Osteoblast (primary cell): ENCODE measurements at regions not wholly inside any gene's neighbourhood (a gene's known extent, or its start where the extent isn't known, plus 50 kb on each side); places are given as distances from the start of the nearest gene placed in this dataset.

Experiments
- DNase-seq: peaks from one replicate; pipeline ENCODE4 v3.0.0; 2011; ENCODE audit warnings: low spot score, mixed read lengths; ENCODE audit not compliant: insufficient read length; ENCODE audit errors: missing footprints
- H2AFZ ChIP-seq: 2 replicates; pipeline ENCODE4 v1.6.0; 2011; ENCODE audit warnings: mild to moderate bottlenecking, low read length
- H3K27ac ChIP-seq: 2 replicates; pipeline ENCODE4 v1.5.1; 2011; ENCODE audit warnings: mild to moderate bottlenecking, low read depth, low read length, moderate library complexity
- H3K27me3 ChIP-seq: 2 replicates; pipeline ENCODE4 v1.6.0; 2012; ENCODE audit warnings: mild to moderate bottlenecking, control low read depth, inconsistent platforms, low read length, moderate library complexity; ENCODE audit not compliant: insufficient read depth
- H3K36me3 ChIP-seq: 2 replicates; pipeline ENCODE4 v1.5.1; 2011; ENCODE audit warnings: mild to moderate bottlenecking, low read length, control low read depth, moderate library complexity; ENCODE audit not compliant: insufficient read depth
- H3K4me1 ChIP-seq: 2 replicates; pipeline ENCODE4 v1.5.1; 2011; ENCODE audit warnings: mild to moderate bottlenecking, low read length, control low read depth, moderate library complexity; ENCODE audit not compliant: insufficient read depth
- H3K4me2 ChIP-seq: 2 replicates; pipeline ENCODE4 v1.6.0; 2011; ENCODE audit warnings: mild to moderate bottlenecking, low read length; ENCODE audit not compliant: insufficient read depth
- H3K4me3 ChIP-seq: fragments of 200-600 bp; sonication (generic); 3 replicates; pipeline ENCODE4 v1.5.1; 2012; ENCODE audit warnings: mild to moderate bottlenecking, low read length, inconsistent platforms; ENCODE audit not compliant: insufficient read depth
- H3K79me2 ChIP-seq: 2 replicates; pipeline ENCODE4 v1.6.0; 2012; ENCODE audit warnings: mild to moderate bottlenecking, low read length, control low read depth, inconsistent platforms; ENCODE audit not compliant: insufficient read depth
- H3K9me3 ChIP-seq: 2 replicates; pipeline ENCODE4 v1.5.1; 2011; ENCODE audit warnings: low read depth, low read length, control low read depth
- H4K20me1 ChIP-seq: 2 replicates; pipeline ENCODE4 v1.6.0; 2012; ENCODE audit warnings: mild to moderate bottlenecking, low read length, control low read depth; ENCODE audit not compliant: insufficient read depth
- TF ChIP-seq, protein P1 (sequence below): IDR thresholded peaks from 2 replicates; pipeline ENCODE4 v1.5.1; 2011; ENCODE audit warnings: mild to moderate bottlenecking, low read depth, low read length, moderate library complexity; ENCODE audit errors: extremely low read depth

DNA sequence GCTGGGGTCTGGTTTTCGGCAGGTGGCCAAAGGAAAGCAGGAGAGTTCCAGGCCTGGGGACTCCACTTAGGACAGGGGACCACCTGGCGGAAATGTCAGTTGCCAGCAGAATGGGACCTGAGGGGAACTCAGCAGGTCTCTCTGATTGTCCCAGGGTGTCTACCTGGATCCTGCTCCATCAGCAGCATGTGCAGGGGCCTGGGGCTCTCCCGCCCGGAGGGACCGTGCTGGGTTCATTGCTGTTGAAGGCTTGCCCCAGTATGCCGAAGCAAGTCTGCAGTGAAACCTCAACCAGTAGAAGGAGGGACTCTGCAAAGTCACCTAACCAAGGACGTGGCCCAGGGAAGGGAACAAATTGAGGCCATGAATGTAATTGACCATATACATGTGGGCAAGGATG, 506.5 kb upstream of the MKI67 start:
- H3K27ac ChIP-seq, result no peak overlapping the region
- TF ChIP-seq, protein P1, sequence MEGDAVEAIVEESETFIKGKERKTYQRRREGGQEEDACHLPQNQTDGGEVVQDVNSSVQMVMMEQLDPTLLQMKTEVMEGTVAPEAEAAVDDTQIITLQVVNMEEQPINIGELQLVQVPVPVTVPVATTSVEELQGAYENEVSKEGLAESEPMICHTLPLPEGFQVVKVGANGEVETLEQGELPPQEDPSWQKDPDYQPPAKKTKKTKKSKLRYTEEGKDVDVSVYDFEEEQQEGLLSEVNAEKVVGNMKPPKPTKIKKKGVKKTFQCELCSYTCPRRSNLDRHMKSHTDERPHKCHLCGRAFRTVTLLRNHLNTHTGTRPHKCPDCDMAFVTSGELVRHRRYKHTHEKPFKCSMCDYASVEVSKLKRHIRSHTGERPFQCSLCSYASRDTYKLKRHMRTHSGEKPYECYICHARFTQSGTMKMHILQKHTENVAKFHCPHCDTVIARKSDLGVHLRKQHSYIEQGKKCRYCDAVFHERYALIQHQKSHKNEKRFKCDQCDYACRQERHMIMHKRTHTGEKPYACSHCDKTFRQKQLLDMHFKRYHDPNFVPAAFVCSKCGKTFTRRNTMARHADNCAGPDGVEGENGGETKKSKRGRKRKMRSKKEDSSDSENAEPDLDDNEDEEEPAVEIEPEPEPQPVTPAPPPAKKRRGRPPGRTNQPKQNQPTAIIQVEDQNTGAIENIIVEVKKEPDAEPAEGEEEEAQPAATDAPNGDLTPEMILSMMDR, result no peak
- no peak for DNase-seq
- no peaks in the 10 kb centered on the region for H3K4me1 ChIP-seq
- no peaks in the 10 kb centered on the region for H3K79me2 ChIP-seq
- no peaks in the 10 kb centered on the region for H3K27me3 ChIP-seq
- H3K4me3 ChIP-seq, result no peak overlapping the region
- no peaks in the 10 kb centered on the region for H4K20me1 ChIP-seq
- no peaks in the 10 kb centered on the region for H3K36me3 ChIP-seq
- no peak overlapping the region for H3K4me2 ChIP-seq
- H3K9me3 ChIP-seq, result no peaks in the 10 kb centered on the region
- H2AFZ ChIP-seq, result no peak overlapping the region

DNA sequence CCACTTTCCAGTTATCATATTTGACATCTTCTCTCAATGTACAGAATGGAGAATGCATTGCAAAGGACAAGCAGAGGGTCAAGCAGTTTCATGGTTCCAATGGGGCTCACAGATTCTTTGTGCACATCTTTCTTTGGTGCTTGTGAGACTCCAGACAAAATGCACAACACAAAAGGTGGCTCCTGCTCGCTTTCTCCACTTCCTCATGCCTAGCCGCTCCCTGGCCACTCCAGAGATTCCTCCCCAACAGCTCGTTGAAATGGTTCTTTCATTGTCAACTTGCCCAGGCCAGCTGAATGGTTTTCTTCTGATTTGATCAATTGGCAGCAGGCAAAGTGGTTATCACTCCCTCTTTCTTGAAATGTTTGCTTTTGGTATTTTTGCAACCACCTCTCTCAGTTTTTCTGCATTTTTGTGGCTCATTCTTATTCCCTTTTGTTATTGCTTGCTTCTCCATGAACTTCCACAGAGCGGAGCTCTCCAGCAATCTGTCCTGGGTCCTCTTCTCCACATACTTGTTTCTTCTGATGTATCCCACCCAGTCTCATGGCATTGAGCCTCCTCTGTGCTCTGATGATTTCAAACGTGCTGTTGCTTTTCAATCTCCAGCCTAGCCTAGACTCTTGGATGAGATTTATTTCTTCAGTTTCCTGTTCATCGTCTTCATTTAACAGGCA, 507.8 kb upstream of the MKI67 start:
- H3K27ac ChIP-seq, result no peak overlapping the region
- H3K36me3 ChIP-seq, result no peaks in the 10 kb centered on the region
- H3K9me3 ChIP-seq, result no peaks in the 10 kb centered on the region
- H2AFZ ChIP-seq, result no peak overlapping the region
- H3K27me3 ChIP-seq, result no peaks in the 10 kb centered on the region
- DNase-seq, result no peak
- TF ChIP-seq, protein P1, result no peak
- H3K4me1 ChIP-seq, result no peaks in the 10 kb centered on the region
- no peaks in the 10 kb centered on the region for H4K20me1 ChIP-seq
- H3K79me2 ChIP-seq, result no peaks in the 10 kb centered on the region
- H3K4me3 ChIP-seq, result no peak overlapping the region
- no peak overlapping the region for H3K4me2 ChIP-seq

DNA sequence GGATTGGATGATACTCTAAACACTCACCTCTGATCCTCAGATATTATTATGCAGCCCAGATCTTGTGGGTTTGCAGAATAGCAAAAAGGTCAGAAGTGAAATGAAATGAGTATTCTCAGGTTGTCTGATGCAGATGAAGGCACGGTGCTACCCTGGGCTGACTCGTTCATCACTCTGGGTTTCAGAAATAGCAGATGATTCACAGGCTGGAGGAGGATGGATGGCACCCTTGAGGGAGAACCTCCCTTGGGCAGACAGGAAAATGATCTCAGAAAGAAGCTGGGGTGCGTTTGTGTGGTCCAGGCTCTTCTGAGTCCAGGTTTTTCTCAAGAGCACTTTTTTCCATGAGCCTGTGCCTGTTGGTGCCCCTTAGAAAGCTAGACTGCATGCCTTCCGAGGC, 515.8 kb upstream of the MKI67 start:
- no peaks in the 10 kb centered on the region for H3K36me3 ChIP-seq
- H2AFZ ChIP-seq, result no peak overlapping the region
- TF ChIP-seq, protein P1, result no peak
- H4K20me1 ChIP-seq, result no peaks in the 10 kb centered on the region
- H3K9me3 ChIP-seq, result no peaks in the 10 kb centered on the region
- H3K27me3 ChIP-seq, result no peaks in the 10 kb centered on the region
- no peak overlapping the region for H3K27ac ChIP-seq
- H3K79me2 ChIP-seq, result no peaks in the 10 kb centered on the region
- no peak for DNase-seq
- no peak overlapping the region for H3K4me2 ChIP-seq
- H3K4me1 ChIP-seq, result no peaks in the 10 kb centered on the region
- no peak overlapping the region for H3K4me3 ChIP-seq

- H3K27me3 ChIP-seq, result no peaks in the 10 kb centered on the region
- no peaks in the 10 kb centered on the region for H3K9me3 ChIP-seq
- no peaks in the 10 kb centered on the region for H3K36me3 ChIP-seq
- no peaks in the 10 kb centered on the region for H3K4me1 ChIP-seq
- H3K4me3 ChIP-seq, result no peak overlapping the region
- no peaks in the 10 kb centered on the region for H3K79me2 ChIP-seq
- H2AFZ ChIP-seq, result no peak overlapping the region
- H3K27ac ChIP-seq, result no peak overlapping the region
- no peaks in the 10 kb centered on the region for H4K20me1 ChIP-seq
- TF ChIP-seq, protein P1, result no peak
- H3K4me2 ChIP-seq, result no peak overlapping the region
- no peak for DNase-seq
These were observed 516.3 kb upstream of the MKI67 start for GRCh38 chr10:128642502-128642901.
